ENCODE measurements at regions not wholly inside any gene's neighbourhood (a gene's known extent, or its start where the extent isn't known, plus 50 kb on each side); places are given as distances from the start of the nearest gene placed in this dataset.

- TF ChIP-seq POLR2A (IDR thresholded peaks at IDR 0.05), result no peak
- TF ChIP-seq, protein P1, sequence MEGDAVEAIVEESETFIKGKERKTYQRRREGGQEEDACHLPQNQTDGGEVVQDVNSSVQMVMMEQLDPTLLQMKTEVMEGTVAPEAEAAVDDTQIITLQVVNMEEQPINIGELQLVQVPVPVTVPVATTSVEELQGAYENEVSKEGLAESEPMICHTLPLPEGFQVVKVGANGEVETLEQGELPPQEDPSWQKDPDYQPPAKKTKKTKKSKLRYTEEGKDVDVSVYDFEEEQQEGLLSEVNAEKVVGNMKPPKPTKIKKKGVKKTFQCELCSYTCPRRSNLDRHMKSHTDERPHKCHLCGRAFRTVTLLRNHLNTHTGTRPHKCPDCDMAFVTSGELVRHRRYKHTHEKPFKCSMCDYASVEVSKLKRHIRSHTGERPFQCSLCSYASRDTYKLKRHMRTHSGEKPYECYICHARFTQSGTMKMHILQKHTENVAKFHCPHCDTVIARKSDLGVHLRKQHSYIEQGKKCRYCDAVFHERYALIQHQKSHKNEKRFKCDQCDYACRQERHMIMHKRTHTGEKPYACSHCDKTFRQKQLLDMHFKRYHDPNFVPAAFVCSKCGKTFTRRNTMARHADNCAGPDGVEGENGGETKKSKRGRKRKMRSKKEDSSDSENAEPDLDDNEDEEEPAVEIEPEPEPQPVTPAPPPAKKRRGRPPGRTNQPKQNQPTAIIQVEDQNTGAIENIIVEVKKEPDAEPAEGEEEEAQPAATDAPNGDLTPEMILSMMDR (IDR thresholded peaks at IDR 0.05), result no peak
- ATAC-seq (peak in 1 of 4 donors; percentile 47), DNase-seq (no peak)
- no peaks in the 10 kb centered on the region for H3K9me3 ChIP-seq
- H3K27me3 ChIP-seq, result no peaks in the 10 kb centered on the region
- WGBS, 4 donors, result 72 to 80% (median 77%) methylated on average over 2 of the region's 2 CpGs
- intact Hi-C loops (cut with DNase I), result no loop called here
- H3K36me3 ChIP-seq, result no peaks in the 10 kb centered on the region
- H3K4me3 ChIP-seq, result no peak overlapping the region
- peaks cover 0 to 14% (median 0%) of the 10 kb centered on the region in 12 donors for H3K4me1 ChIP-seq
- peak overlapping the region in 1 of 12 donors; percentile 60 for H3K27ac ChIP-seq
Measured at GRCh38 chr7:106358103-106358663, 73.4 kb upstream of the NAMPT start.

DNA sequence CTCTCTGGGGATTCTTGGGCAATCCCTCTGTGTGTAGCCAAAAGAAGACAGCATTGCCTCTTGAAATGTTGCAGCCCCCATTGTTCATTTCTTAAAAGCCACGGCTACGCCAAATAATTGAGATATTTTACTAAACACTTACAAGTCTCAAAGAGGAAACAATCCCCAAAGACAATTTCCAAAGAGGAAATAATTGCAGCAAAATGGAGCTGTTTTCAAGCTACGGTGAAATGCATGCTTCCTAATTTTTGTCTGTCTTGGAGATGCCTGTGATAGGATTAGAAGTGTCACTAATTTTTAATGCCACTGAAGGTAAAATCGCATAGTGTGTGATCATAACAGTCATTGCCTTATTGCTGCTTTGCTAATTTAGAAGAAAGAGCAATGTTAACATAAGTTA, 72.9 kb upstream of the NAMPT start:
- no peak for ATAC-seq
- no peak overlapping the region for H3K4me3 ChIP-seq
- TF ChIP-seq POLR2A (IDR thresholded peaks at IDR 0.05), result no peak
- TF ChIP-seq, protein P1 (IDR thresholded peaks at IDR 0.05), result no peak
- no peak for DNase-seq
- no peaks in the 10 kb centered on the region for H3K27me3 ChIP-seq
- intact Hi-C loops (cut with DNase I), result no loop called here
- WGBS, 4 donors, result 63 to 79% (median 71%) methylated on average over 4 of the region's 4 CpGs
- peak overlapping the region in 1 of 12 donors; percentile 60 for H3K27ac ChIP-seq
- H3K4me1 ChIP-seq, result peaks cover 0 to 14% (median 0%) of the 10 kb centered on the region in 12 donors
- no peaks in the 10 kb centered on the region for H3K9me3 ChIP-seq
- no peaks in the 10 kb centered on the region for H3K36me3 ChIP-seq

DNA sequence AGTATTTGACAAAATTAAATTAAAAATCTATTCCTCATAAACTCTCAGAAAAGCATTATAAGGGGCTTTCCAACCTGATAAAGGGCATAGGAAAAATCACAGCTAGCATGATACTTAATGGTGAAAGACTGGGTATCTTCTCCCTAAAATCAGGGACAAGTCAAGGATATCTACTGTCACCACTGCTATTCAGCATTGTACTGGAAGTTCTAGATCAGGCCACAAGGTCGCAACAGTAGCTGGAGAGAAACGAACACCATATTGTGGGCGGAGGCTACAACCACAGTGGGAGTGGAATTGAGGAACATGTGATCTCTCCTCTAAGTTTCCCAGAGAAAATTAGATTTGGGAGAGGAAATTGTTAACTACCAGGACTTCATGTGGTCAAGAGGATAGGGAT, 70.0 kb upstream of the NAMPT start:
- Histone ChIP-seq H3K4me3 (no peak overlapping the region), H3K9me3 (peaks cover 0 to 6% (median 2%) of the 10 kb centered on the region in 12 donors), H3K27ac (no peak overlapping the region), H3K36me3 (no peaks in the 10 kb centered on the region), H3K4me1 (peaks cover 0 to 14% (median 0%) of the 10 kb centered on the region in 12 donors), H3K27me3 (no peaks in the 10 kb centered on the region)
- TF ChIP-seq, protein P1 (IDR thresholded peaks at IDR 0.05), result no peak
- no peak for TF ChIP-seq POLR2A (IDR thresholded peaks at IDR 0.05)
- 74 to 86% (median 78%) methylated on average over 3 of the region's 3 CpGs for WGBS, 4 donors
- intact Hi-C loops (cut with DNase I), result no loop called here
- ATAC-seq, result no peak
- DNase-seq, result no peak

- DNase-seq, result no peak
Measured at GRCh38 chr7:106353944-106354343, 69.2 kb upstream of the NAMPT start.

More at GRCh38 chr7:106353944-106354343, 69.2 kb upstream of the NAMPT start:
- Histone ChIP-seq H3K36me3 (no peaks in the 10 kb centered on the region), H3K9me3 (peaks cover 0 to 12% (median 2%) of the 10 kb centered on the region in 12 donors), H3K4me3 (no peak overlapping the region), H3K4me1 (peaks cover 0 to 14% (median 0%) of the 10 kb centered on the region in 12 donors), H3K27ac (no peak overlapping the region), H3K27me3 (no peaks in the 10 kb centered on the region)
- ATAC-seq, result no peak
- WGBS, 4 donors, result 1 to 49% (median 24%) methylated on average over 1 of the region's 1 CpG
- TF ChIP-seq, protein P1 (IDR thresholded peaks at IDR 0.05), result no peak
- TF ChIP-seq POLR2A (IDR thresholded peaks at IDR 0.05), result no peak
- intact Hi-C loops (cut with DNase I), result no loop called here
